Colonic mucosa (tissue), 4 donors: ENCODE measurements at regions not wholly inside any gene's neighbourhood (a gene's known extent, or its start where the extent isn't known, plus 50 kb on each side); places are given as distances from the start of the nearest gene placed in this dataset.

ENCODE experiments used
- DNase-seq: peaks from one replicate; pipeline ENCODE4 v3.0.0-alpha.2; 2020
- H3K27ac ChIP-seq: fragments of 200-600 bp; one replicate; pipeline ENCODE4 v1.8.0; 2021
- H3K27me3 ChIP-seq: fragments of 200-600 bp; one replicate; pipeline ENCODE4 v1.8.0; 2021
- H3K36me3 ChIP-seq: fragments of 200-600 bp; one replicate; pipeline ENCODE4 v1.8.0; 2021
- H3K4me1 ChIP-seq: fragments of 200-600 bp; one replicate; pipeline ENCODE4 v1.8.0; 2021; ENCODE audit warnings: mild to moderate bottlenecking
- H3K4me3 ChIP-seq: fragments of 200-600 bp; one replicate; pipeline ENCODE4 v1.8.0; 2021
- H3K9ac ChIP-seq, 2 donors: one replicate each; pipeline ENCODE4 v1.7.0; 2013; ENCODE audit warnings: control low read depth in 2 of 2, low read depth in 2 of 2, low read length in 2 of 2
- H3K9me3 ChIP-seq: fragments of 200-600 bp; one replicate; pipeline ENCODE4 v1.8.0; 2021
- CTCF ChIP-seq: fragments of 200-600 bp; IDR thresholded peaks from one replicate; pipeline ENCODE4 v1.8.0; 2022; ENCODE audit warnings: antibody characterized with exemption, mild to moderate bottlenecking
- intact Hi-C: fragments of 100-400 bp; cut with DNase I; formaldehyde crosslinking; loops from one replicate; pipeline ENCODE4 v1.14.1; 2022
- donor health status: healthy.
- donor health status: DM: no; HTN: no; CAD: no.
- donor health status: DM: no; HTN: no; CAD: no.

- peak overlapping the region; percentile 78 for H3K27ac ChIP-seq
- intact Hi-C loops = no loop called here
Measured at GRCh38 chr3:165507576-165507975, 311.4 kb upstream of the SLITRK3 start.

GRCh38 chr3:165507060-165507459, 310.9 kb upstream of the SLITRK3 start:
- TF ChIP-seq CTCF = no peak
- Histone ChIP-seq H3K9me3 (no peaks in the 10 kb centered on the region), H3K4me3 (no peak overlapping the region), H3K27ac (peak overlapping the region; percentile 78), H3K27me3 (no peaks in the 10 kb centered on the region), H3K4me1 (peaks cover 18% of the 10 kb centered on the region), H3K9ac (no peak overlapping the region), H3K36me3 (no peaks in the 10 kb centered on the region)
- DNase-seq = no peak
- intact Hi-C loops = no loop called here

More at GRCh38 chr3:165507576-165507975, 311.4 kb upstream of the SLITRK3 start:
- no peaks in the 10 kb centered on the region for H3K27me3 ChIP-seq
- TF ChIP-seq CTCF = no peak
- H3K36me3 ChIP-seq = no peaks in the 10 kb centered on the region
- DNase-seq = no peak
- H3K9ac ChIP-seq = no peak overlapping the region
- H3K9me3 ChIP-seq = no peaks in the 10 kb centered on the region
- H3K4me3 ChIP-seq = no peak overlapping the region
- peaks cover 18% of the 10 kb centered on the region for H3K4me1 ChIP-seq

GRCh38 chr3:165505657-165506056, 309.5 kb upstream of the SLITRK3 start:
- DNase-seq = peak; percentile 24
- Histone ChIP-seq H3K4me3 (no peak overlapping the region), H3K36me3 (no peaks in the 10 kb centered on the region), H3K27me3 (no peaks in the 10 kb centered on the region), H3K27ac (peak overlapping the region; percentile 78), H3K9me3 (no peaks in the 10 kb centered on the region), H3K9ac (no peak overlapping the region), H3K4me1 (peaks cover 18% of the 10 kb centered on the region)
- no peak for TF ChIP-seq CTCF
- intact Hi-C loops = no loop called here

GRCh38 chr3:165504554-165504953, 308.4 kb upstream of the SLITRK3 start:
- no peaks in the 10 kb centered on the region for H3K27me3 ChIP-seq
- intact Hi-C loops = no loop called here
- peak overlapping the region; percentile 78 for H3K27ac ChIP-seq
- no peak overlapping the region for H3K4me3 ChIP-seq
- H3K36me3 ChIP-seq = no peaks in the 10 kb centered on the region
- DNase-seq = no peak
- peaks cover 18% of the 10 kb centered on the region for H3K4me1 ChIP-seq
- TF ChIP-seq CTCF = no peak
- no peaks in the 10 kb centered on the region for H3K9me3 ChIP-seq
- no peak overlapping the region for H3K9ac ChIP-seq

GRCh38 chr3:165503825-165504224, 307.6 kb upstream of the SLITRK3 start:
- Histone ChIP-seq H3K27me3 (no peaks in the 10 kb centered on the region), H3K9me3 (no peaks in the 10 kb centered on the region), H3K36me3 (no peaks in the 10 kb centered on the region), H3K4me3 (no peak overlapping the region), H3K9ac (no peak overlapping the region), H3K4me1 (peaks cover 18% of the 10 kb centered on the region), H3K27ac (no peak overlapping the region)
- intact Hi-C loops = no loop called here
- no peak for TF ChIP-seq CTCF
- no peak for DNase-seq

- Histone ChIP-seq H3K27me3 (no peaks in the 10 kb centered on the region), H3K9me3 (no peaks in the 10 kb centered on the region), H3K9ac (no peak overlapping the region), H3K4me1 (peaks cover 18% of the 10 kb centered on the region), H3K36me3 (no peaks in the 10 kb centered on the region), H3K4me3 (no peak overlapping the region), H3K27ac (no peak overlapping the region)
- no peak for DNase-seq
- TF ChIP-seq CTCF = no peak
- intact Hi-C loops = no loop called here
Measured at GRCh38 chr3:165503346-165503745, 307.2 kb upstream of the SLITRK3 start.
